ENCODE measurements at regions not wholly inside any gene's neighbourhood (a gene's known extent, or its start where the extent isn't known, plus 50 kb on each side); places are given as distances from the start of the nearest gene placed in this dataset.

DNA sequence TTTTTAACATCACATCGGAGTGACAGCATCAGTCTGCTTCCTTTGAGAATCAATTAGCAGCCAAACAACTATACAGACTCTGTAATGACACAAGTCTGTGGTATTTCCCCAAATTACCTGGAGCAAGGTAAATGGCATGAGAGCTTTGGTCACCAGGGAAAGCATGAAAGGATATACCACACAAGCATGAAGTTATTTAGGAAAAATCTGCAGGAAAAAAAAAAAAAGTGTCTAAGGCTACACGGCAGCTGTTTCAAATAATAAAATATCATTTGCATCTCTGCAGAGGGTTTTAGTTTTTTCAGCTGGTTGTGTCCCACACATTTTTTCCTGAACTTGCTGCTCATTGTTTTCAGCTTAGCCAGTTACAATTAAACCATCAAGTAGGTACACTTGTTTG lies 234.7 kb downstream of the TTLL7 start:
- Histone ChIP-seq H3K4me3 (no peak overlapping the region), H3K27me3 (no peaks in the 10 kb centered on the region), H3K36me3 (no peaks in the 10 kb centered on the region), H3K9me3 (no peaks in the 10 kb centered on the region), H3K27ac (no peak overlapping the region), H3K4me1 (peaks cover 0 to 2% (median 0%) of the 10 kb centered on the region in 4 donors)
- no peak for TF ChIP-seq POLR2A (IDR thresholded peaks at IDR 0.05)
- TF ChIP-seq, protein P1, sequence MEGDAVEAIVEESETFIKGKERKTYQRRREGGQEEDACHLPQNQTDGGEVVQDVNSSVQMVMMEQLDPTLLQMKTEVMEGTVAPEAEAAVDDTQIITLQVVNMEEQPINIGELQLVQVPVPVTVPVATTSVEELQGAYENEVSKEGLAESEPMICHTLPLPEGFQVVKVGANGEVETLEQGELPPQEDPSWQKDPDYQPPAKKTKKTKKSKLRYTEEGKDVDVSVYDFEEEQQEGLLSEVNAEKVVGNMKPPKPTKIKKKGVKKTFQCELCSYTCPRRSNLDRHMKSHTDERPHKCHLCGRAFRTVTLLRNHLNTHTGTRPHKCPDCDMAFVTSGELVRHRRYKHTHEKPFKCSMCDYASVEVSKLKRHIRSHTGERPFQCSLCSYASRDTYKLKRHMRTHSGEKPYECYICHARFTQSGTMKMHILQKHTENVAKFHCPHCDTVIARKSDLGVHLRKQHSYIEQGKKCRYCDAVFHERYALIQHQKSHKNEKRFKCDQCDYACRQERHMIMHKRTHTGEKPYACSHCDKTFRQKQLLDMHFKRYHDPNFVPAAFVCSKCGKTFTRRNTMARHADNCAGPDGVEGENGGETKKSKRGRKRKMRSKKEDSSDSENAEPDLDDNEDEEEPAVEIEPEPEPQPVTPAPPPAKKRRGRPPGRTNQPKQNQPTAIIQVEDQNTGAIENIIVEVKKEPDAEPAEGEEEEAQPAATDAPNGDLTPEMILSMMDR (IDR thresholded peaks at IDR 0.05) = no peak
- DNase-seq = no peak

DNA sequence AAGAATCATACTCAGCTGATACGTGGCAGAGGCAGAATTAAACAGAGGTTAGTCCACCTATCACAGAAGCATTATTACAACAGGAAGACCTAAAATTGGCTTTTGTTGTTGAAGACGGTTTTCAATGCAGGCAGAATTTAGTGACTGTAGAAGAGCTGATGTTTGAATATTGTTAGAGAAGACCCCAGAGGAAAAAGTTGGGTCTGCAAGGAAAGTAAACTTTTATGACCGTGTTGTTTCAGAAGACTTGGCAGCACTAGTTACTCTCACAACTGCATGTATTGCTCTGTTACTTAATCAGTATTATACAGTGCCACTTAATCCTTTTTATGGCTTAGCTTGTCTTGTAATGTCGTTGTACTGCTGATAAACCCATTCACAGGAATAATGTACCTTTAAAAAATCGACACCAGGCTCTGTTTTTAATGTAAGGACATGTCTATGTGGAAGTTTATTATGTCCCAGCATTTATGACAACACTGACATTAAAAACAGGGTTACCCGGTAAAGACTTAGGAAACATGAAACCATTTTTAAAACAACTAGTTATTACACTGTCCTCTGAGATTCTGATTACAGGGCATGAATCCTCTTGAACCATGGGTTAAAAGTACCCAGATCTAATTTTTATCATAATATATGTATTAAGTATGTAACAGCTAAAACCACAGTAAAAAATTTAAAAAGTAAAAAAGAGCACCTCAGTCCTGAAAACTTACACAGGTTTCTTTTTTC lies 235.4 kb downstream of the TTLL7 start:
- H3K27ac ChIP-seq = no peak overlapping the region
- no peak for DNase-seq
- H3K4me3 ChIP-seq = no peak overlapping the region
- H3K27me3 ChIP-seq = no peaks in the 10 kb centered on the region
- H3K9me3 ChIP-seq = no peaks in the 10 kb centered on the region
- no peak for TF ChIP-seq POLR2A (IDR thresholded peaks at IDR 0.05)
- TF ChIP-seq, protein P1 (IDR thresholded peaks at IDR 0.05) = no peak
- H3K36me3 ChIP-seq = no peaks in the 10 kb centered on the region
- peaks cover 0 to 2% (median 0%) of the 10 kb centered on the region in 4 donors for H3K4me1 ChIP-seq

DNA sequence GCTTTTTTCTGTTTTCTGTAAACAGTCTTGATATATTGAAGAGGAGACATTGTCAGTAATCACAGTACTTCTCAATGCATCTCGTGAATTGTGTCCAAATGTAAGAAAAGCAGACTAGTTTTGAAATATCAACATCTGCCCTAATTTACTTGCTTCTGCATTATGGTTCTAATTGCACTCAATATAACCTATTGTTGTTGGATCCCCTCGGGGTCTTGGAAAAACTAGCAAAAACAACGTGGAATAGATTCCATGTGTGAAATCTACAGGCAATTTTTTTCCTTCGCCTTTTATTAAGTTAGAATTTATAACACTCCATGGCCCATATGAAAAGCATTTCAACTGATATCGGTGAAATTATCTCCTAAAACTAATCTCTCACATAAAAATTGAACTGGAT lies 236.5 kb downstream of the TTLL7 start:
- H3K4me1 ChIP-seq = peaks cover 0 to 2% (median 0%) of the 10 kb centered on the region in 4 donors
- no peak for DNase-seq
- no peak overlapping the region for H3K4me3 ChIP-seq
- no peak overlapping the region for H3K27ac ChIP-seq
- H3K27me3 ChIP-seq = no peaks in the 10 kb centered on the region
- no peaks in the 10 kb centered on the region for H3K9me3 ChIP-seq
- no peak for TF ChIP-seq POLR2A (IDR thresholded peaks at IDR 0.05)
- TF ChIP-seq, protein P1 (IDR thresholded peaks at IDR 0.05) = no peak
- H3K36me3 ChIP-seq = no peaks in the 10 kb centered on the region

DNA sequence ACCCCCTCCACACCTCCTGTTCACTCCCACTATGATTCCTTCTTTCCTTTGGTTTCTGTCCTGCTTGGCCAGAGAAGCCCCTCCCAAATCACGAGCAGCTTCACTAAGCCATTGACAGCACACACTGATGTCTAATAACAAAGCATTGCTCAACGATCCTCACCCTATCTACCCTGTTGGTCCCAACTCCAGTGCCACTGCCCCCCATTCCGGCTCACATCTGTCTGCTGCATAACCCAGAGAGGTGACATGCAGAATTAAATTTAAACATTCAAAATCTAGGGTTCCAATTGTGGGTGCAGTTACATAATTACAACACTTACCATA lies 236.9 kb downstream of the TTLL7 start:
- no peak for TF ChIP-seq POLR2A (IDR thresholded peaks at IDR 0.05)
- Histone ChIP-seq H3K36me3 (no peaks in the 10 kb centered on the region), H3K9me3 (no peaks in the 10 kb centered on the region), H3K27ac (no peak overlapping the region), H3K4me3 (no peak overlapping the region), H3K27me3 (no peaks in the 10 kb centered on the region), H3K4me1 (peaks cover 0 to 2% (median 0%) of the 10 kb centered on the region in 4 donors)
- DNase-seq = no peak

DNA sequence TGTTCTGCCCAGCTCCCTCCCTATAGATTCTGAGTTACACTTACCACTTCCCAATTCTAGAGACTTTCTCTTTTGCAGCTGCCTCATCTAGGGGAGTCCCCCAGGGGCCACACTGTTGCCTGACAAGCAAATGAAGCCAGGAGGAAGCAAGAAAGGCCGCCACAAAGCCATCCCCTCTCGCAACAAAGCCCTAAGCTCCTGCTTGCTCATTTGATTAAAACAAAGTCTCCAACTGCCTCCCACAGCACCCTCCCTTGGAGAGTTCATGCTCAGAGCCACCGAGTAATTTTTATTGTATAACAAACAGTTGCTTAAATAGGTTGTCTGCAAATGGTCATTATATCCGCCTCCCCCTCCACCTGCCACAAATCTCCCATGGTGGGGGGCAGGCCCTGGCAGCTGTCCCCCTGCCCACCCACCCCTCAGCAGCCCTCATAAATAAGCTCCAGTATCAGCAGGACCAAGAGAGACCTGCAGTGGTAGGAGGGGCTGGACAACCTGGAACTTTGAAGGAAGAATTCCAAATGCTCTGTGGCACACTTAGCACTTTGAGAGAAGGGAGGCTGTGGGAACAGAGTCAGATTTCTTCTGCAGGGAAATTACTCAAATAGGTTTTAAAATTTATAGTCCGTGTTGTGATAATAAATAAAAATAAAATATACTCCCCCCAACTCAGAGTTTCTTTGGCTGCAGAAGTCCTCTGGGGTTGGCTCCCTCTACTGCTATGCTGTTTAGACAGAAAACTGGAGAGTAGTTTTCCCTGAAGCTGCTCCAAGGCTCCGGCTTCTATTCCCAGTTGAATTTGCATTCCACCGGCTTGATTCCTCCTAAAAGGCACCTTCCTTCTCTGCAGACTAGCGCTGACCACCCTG lies 237.5 kb downstream of the TTLL7 start:
- H3K9me3 ChIP-seq = no peaks in the 10 kb centered on the region
- no peak for TF ChIP-seq POLR2A (IDR thresholded peaks at IDR 0.05)
- TF ChIP-seq, protein P1 (IDR thresholded peaks at IDR 0.05) = no peak
- H3K4me1 ChIP-seq = peaks cover 0 to 2% (median 0%) of the 10 kb centered on the region in 4 donors
- peak in 2 of 3 donors; percentile 76 to 82 for DNase-seq
- H3K36me3 ChIP-seq = no peaks in the 10 kb centered on the region
- no peaks in the 10 kb centered on the region for H3K27me3 ChIP-seq
- no peak overlapping the region for H3K27ac ChIP-seq
- H3K4me3 ChIP-seq = no peak overlapping the region

All from Peyer's patch (tissue), 4 donors.